ENCODE measurements at regions not wholly inside any gene's neighbourhood (a gene's known extent, or its start where the extent isn't known, plus 50 kb on each side); places are given as distances from the start of the nearest gene placed in this dataset.

- TF ChIP-seq EP300 (IDR thresholded peaks at IDR 0.05) (no peak), CTCF (IDR thresholded peaks at IDR 0.05) (no peak)
These were observed 502.9 kb downstream of the PDCD6IP start for GRCh38 chr3:34301313-34301712.

Data from tibial nerve (tissue), 4 donors.